Testis (tissue), 2 donors: ENCODE measurements at regions not wholly inside any gene's neighbourhood (a gene's known extent, or its start where the extent isn't known, plus 50 kb on each side); places are given as distances from the start of the nearest gene placed in this dataset.

Experiments
- POLR2A ChIP-seq: fragments of 450-650 bp; IDR thresholded peaks from one replicate; pipeline ENCODE4 v1.6.1; 2017; ENCODE audit warnings: antibody characterized with exemption, mild to moderate bottlenecking, moderate library complexity
- TF ChIP-seq, protein P1 (sequence below), 3 experiments: fragments of 450-650 bp in 2 of 3; fragments of 200-600 bp in 1 of 3; sonication (generic) in 1 of 3; IDR thresholded peaks; one replicate each; pipeline ENCODE4 v1.5.1; 2016 to 2019; ENCODE audit warnings: antibody characterized with exemption in 3 of 3, mild to moderate bottlenecking in 2 of 3, moderate library complexity in 1 of 3

DNA sequence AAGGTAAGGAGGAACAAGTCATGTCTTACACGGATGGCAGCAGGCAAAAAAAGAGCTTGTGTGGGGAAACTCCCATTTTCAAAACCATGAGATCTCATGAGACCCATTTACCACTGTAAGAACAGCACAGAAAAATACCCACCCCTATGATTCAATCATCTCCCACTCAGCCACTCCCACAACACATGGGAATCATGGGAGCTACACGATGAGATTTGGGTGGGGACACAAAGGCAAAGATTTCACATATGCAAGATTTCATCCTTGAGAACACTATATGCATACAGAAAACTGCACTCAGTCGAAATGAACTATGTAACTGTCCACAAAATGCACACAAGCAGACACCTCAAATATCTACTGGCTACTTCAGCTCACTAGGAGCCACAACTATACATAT is 480.6 kb upstream of the BTBD3 start:
- no peak for TF ChIP-seq POLR2A
- TF ChIP-seq, protein P1, sequence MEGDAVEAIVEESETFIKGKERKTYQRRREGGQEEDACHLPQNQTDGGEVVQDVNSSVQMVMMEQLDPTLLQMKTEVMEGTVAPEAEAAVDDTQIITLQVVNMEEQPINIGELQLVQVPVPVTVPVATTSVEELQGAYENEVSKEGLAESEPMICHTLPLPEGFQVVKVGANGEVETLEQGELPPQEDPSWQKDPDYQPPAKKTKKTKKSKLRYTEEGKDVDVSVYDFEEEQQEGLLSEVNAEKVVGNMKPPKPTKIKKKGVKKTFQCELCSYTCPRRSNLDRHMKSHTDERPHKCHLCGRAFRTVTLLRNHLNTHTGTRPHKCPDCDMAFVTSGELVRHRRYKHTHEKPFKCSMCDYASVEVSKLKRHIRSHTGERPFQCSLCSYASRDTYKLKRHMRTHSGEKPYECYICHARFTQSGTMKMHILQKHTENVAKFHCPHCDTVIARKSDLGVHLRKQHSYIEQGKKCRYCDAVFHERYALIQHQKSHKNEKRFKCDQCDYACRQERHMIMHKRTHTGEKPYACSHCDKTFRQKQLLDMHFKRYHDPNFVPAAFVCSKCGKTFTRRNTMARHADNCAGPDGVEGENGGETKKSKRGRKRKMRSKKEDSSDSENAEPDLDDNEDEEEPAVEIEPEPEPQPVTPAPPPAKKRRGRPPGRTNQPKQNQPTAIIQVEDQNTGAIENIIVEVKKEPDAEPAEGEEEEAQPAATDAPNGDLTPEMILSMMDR (IDR thresholded peaks at IDR 0.05) = no peak
